ENCODE measurements at regions not wholly inside any gene's neighbourhood (a gene's known extent, or its start where the extent isn't known, plus 50 kb on each side); places are given as distances from the start of the nearest gene placed in this dataset.

GRCh38 chr2:240255811-240256703, 115.6 kb upstream of the OTOS start:
- CTCF ChIA-PET: no interaction called here
- H3K4me3 Mint-ChIP-seq: no peak overlapping the region
- no peak for TF ChIP-seq CTCF (IDR thresholded peaks at IDR 0.05)
- H3K9me3 Mint-ChIP-seq: no peaks in the 10 kb centered on the region
- H3K4me1 Mint-ChIP-seq (ENCODE audit: low read depth): no peaks in the 10 kb centered on the region
- intact Hi-C loops (cut with micrococcal nuclease): no loop called here
- DNase-seq (no peak), ATAC-seq (no peak)
- no peaks in the 10 kb centered on the region for H3K27me3 Mint-ChIP-seq
- POLR2A ChIA-PET: no interaction called here
- no peaks in the 10 kb centered on the region for H3K36me3 Mint-ChIP-seq (ENCODE audit: low read depth)
- H3K27ac Mint-ChIP-seq: no peak overlapping the region

GRCh38 chr2:240256704-240257637, 116.5 kb upstream of the OTOS start:
- CTCF ChIA-PET: no interaction called here
- intact Hi-C loops (cut with micrococcal nuclease): no loop called here
- no peak for TF ChIP-seq CTCF (IDR thresholded peaks at IDR 0.05)
- POLR2A ChIA-PET: no interaction called here
- no peak for DNase-seq
- Mint-ChIP-seq H3K27me3 (no peaks in the 10 kb centered on the region), H3K4me1 (ENCODE audit: low read depth) (no peaks in the 10 kb centered on the region), H3K4me3 (no peak overlapping the region), H3K9me3 (peaks cover 2% of the 10 kb centered on the region), H3K36me3 (ENCODE audit: low read depth) (no peaks in the 10 kb centered on the region), H3K27ac (no peak overlapping the region)
- no peak for ATAC-seq

GRCh38 chr2:240257940-240258580, 117.6 kb upstream of the OTOS start:
- DNase-seq: no peak
- POLR2A ChIA-PET: no interaction called here

GRCh38 chr2:240258685-240259084, 118.2 kb upstream of the OTOS start:
- no peak for DNase-seq
- ChIA-PET CTCF (no interaction called here), POLR2A (no interaction called here)
- H3K27ac Mint-ChIP-seq: no peak overlapping the region
- H3K27me3 Mint-ChIP-seq: no peaks in the 10 kb centered on the region
- no peak for TF ChIP-seq CTCF (IDR thresholded peaks at IDR 0.05)
- no peaks in the 10 kb centered on the region for H3K4me1 Mint-ChIP-seq (ENCODE audit: low read depth)
- H3K9me3 Mint-ChIP-seq: peaks cover 12% of the 10 kb centered on the region
- no peak for ATAC-seq
- H3K36me3 Mint-ChIP-seq (ENCODE audit: low read depth): no peaks in the 10 kb centered on the region
- intact Hi-C loops (cut with micrococcal nuclease): no loop called here
- no peak overlapping the region for H3K4me3 Mint-ChIP-seq

More at GRCh38 chr2:240257940-240258580, 117.6 kb upstream of the OTOS start:
- intact Hi-C loops (cut with micrococcal nuclease): no loop called here
- Mint-ChIP-seq H3K9me3 (peaks cover 7% of the 10 kb centered on the region), H3K4me3 (no peak overlapping the region), H3K4me1 (ENCODE audit: low read depth) (no peaks in the 10 kb centered on the region), H3K36me3 (ENCODE audit: low read depth) (no peaks in the 10 kb centered on the region), H3K27ac (no peak overlapping the region), H3K27me3 (no peaks in the 10 kb centered on the region)
- no peak for TF ChIP-seq CTCF (IDR thresholded peaks at IDR 0.05)
- CTCF ChIA-PET: no interaction called here
- no peak for ATAC-seq

Measured in activated CD8-positive, alpha-beta T cell treated with anti-CD3 and anti-CD28 coated beads for 36 hours (primary cell).